ENCODE measurements at regions not wholly inside any gene's neighbourhood (a gene's known extent, or its start where the extent isn't known, plus 50 kb on each side); places are given as distances from the start of the nearest gene placed in this dataset.

DNA sequence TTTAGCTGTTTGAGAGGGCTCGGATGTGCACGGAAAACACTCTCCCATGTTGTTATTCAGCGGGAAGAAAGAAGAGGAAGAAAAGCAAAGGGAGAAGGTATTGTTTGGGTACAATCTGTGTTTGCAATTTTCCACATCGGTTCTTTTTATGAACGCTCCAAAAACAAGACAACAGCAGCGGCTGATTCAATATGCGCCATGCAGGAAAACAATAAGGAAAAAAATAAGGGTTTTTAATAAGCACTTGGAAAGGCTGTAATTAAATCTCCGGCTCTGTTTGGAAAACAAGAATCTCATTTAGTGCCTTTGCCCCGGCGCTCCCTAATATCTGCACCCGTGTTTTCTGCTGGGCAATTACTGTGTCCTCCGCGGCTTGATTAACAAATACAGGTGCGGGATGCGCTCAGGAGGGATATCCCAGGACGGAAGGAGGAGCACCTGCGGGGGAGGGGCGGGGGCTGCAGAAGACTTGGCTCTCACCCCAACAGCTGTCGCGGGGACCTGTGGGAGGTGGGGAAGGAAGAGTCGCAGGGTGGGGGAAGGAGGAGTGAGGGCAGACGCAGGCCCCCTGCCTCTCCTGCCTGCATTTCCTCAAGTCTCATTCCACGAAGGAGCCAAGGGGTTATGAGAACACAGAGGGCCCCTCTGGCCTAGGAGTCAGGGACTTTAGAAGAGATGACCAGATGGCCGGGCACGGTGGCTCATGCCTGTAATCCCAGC is 181.5 kb upstream of the PODXL start:
- DNase-seq (ENCODE audit: low read depth, low spot score): no peak

DNA sequence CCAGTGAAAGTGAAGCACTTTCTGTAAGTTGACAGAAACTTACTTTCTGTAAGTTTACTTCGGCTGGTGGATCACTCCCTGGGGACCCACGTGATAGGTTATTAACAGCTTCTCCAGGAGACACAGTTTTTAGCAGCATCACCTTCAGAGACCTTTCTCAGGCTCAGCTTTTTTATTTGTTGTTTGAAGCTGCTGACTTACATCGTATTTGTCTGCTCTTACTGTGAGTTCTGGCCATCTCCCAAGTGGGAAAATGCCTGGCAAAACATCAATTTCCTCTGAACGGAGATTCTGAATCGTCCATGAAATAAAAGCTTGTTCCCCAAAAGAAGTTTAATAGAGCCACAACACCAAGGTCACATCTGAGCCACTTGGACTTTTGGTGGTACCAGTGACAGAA is 178.7 kb upstream of the PODXL start:
- no peak for DNase-seq (ENCODE audit: low read depth, low spot score)

DNA sequence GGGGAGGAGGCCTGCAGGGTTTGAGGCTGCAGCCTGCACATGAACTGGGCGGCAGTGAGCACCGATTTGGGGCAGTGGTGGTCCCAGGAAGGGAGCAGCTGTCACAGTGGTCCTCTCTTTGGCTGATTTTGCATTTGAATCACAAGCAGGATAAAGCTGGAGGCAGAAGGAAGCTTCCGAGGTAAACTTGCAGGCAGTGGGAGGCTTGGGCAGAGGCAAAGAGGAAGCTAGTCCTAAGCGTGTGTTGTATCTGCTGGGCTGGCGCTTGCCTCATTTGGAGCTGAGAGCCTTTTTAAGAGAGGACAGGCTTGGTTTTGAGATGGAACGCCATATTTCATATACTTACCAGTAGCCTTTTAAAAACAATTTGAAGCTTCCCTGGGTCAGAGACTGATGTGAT is 177.2 kb upstream of the PODXL start:
- DNase-seq (ENCODE audit: low read depth, low spot score): no peak

DNA sequence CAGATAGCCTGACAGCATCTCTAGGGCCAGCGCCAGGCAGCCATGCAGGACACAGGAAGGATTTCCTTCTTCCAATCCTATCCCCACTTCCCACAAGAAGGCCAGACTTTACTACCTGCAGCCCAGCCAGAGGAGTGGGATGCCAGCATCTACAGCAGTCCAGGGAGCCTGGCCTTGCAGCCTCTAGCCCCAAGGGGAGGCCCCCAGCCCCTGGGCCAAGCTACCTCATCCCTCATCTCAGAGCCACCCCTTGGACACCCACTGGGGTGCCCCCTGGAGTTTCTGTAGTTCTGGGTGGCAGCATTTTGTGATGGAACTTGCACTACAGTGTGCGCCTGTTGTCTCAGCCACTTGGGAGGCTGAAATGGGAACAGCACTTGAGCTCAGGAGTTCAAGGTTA is 170.8 kb upstream of the PODXL start:
- no peak for DNase-seq (ENCODE audit: low read depth, low spot score)

DNA sequence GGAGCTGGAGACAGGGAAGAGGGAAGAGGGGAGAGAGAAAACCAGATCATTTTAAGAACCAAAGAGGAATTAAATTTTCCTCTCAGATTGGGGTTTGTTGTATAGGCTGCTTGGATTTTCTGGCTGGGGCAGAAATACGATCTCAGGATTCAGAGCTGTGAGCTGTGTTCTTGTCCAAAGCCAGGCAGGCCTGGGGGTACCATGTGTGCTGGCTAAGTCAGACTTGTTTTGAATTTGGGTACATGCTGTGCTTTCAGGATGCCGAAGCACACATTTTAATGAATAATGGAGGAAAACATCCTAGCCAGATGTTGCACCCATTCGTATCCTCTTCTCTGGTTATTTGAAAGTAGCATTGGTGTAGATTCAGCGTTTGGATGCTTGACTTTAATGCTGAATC is 170.3 kb upstream of the PODXL start:
- no peak for DNase-seq (ENCODE audit: low read depth, low spot score)

DNA sequence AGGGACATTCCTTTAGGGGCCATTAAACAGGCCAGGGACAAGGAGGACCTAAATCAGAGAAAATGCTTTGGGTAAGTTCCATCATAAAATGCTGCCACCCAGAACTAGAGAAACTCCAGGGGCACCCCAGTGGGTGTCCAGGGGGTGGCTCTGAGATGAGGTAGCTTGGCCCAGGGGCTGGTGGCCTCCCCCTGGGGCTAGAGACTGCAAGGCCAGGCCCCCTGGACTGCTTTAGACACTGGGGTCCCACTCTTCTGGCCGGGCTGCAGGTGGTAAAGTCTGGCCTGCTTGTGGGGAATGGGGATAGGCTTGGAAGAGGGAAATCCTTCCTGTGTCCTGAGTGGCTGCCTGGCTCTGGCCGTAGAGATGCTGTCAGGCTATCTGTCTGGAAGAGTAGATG is 169.6 kb upstream of the PODXL start:
- no peak for DNase-seq (ENCODE audit: low read depth, low spot score)

DNA sequence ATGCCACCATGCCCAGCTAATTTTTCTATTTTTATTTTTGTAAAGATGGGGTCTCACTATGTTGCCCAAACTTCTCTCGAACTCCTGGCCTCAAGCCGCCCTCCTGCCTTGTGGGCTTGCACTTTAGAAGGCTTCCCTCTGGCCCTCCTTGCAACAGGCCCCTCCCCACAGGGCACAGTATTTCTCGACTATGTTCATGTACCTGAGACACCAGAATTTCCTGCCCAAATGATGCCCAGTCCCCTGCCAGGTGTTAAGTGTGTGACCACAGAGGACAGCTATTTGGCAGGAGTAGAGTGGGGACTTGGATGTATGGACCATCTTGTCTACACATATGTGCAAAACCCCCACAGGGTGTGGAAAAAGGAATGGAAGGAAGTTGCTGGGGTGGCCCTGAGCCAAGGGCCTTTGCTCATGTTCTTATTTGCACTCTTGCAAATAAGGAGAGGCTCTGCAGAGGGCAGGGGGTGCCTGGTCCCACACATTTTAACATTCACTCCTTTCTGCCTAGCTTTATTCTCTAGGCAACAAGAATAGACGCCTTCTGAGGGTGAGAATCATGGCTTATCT is 168.4 kb upstream of the PODXL start:
- no peak for DNase-seq (ENCODE audit: low read depth, low spot score)

DNA sequence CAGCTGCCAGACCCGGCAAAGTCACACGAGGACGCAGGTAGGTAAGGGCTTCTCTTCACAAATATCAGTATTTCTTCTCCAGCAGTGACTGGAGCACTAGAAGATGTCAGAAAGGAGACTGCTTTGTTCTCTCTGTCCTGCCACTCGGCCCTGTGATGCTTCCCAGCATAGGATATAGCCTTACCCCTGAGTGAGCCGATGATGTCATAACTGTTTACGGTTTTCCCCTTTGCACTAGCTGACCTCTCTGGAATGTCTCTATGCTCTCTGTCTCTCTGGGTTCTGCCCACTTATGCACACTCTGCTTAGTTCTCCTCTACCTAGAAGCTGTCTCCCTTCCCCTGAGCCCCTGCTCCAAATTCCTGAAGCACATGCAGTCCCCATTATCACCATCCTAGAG is 167.5 kb upstream of the PODXL start:
- DNase-seq (ENCODE audit: low read depth, low spot score): no peak

DNA sequence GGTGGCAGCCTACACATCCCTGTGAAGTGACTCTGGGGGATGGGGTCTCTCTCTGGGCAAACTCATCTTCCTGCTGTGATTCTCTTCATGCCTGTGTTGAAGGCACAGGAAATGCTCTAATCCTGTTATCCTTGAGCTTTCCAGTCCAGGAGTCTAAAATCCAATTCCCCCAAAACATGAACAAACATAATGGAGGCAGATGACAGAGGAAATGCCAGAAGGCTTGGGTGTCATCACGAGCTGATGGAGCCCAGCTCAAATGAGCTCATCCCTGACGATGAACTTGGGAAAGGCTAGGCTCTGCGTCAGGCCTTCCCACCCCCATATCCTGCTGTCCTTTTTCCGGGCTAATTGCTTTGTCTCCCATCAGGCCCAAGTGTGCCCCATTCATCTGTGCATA is 165.9 kb upstream of the PODXL start:
- no peak for DNase-seq (ENCODE audit: low read depth, low spot score)

DNA sequence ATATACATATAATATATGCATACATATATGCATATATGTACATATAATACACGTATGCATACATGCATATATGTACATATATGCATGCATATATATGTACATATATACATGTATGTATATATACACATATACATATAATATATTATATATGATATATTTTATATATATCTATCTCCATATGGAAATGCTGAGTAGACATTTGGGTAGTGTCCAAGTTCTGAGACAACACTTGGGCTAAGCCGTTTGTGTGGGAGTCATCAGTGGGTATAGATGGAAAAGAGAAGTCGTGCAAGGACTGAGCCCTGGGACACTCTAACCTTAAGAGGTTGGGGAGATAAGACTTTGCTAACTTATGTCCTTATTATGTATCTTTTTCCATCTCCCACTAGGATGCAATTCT is 165.2 kb upstream of the PODXL start:
- no peak for DNase-seq (ENCODE audit: low read depth, low spot score)

DNA sequence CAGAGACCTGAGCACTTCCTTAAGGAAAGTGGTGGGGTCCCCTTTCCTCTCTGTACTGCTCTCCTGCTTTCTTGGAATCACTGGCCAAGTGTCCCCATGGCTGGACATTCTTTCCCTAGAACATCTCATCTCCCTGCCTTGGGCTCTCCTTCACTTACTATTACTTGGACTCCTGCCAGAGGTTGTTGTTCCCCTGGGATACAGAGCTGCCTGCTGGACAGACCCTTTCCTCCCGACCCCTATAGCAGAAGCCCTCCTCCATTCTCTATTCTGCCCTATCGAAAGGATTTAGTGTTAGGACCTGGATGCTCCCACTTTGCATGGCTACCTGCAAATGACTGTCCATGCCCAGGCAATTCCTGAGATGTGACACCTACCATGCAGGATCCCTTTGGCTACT is 164.3 kb upstream of the PODXL start:
- no peak for DNase-seq (ENCODE audit: low read depth, low spot score)

DNA sequence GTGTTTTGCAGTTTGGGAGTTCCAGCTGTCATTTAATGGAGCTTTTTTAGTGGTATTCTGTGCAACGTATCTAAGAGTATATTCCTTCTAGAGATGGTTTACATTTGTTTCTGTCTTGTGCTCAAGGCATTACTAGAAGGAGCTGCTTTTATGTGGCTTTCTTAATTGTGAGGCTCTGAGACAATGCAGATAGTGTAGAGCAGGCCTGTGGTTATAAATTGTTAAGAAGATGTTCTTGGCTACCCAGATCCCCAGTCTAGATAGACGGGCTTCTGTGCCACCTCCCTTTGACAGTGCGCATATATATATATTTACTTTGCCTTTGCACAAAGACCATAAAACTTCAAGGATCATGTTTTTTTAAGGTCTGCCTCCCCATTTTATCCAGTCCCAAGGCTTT is 160.8 kb upstream of the PODXL start:
- no peak for DNase-seq (ENCODE audit: low read depth, low spot score)

DNA sequence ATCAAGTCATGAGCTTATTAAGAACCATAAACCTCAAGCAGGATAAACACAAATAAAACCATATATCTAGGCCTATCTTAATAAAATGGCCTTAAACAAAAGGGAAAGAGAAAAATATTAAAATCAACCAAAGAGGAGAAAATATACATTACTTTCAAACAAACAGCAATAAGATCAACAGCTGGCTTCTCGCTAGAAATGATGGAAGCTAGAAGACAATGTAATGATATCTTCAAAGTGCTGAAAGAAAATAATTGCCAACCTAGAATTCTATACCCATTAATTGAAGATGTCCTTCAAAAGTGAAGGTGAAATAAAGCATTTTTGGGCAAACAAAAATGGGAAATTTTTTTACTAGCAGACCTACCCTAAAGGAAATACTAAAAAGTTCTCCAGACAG is 142.9 kb upstream of the PODXL start:
- DNase-seq (ENCODE audit: low read depth, low spot score): no peak

DNA sequence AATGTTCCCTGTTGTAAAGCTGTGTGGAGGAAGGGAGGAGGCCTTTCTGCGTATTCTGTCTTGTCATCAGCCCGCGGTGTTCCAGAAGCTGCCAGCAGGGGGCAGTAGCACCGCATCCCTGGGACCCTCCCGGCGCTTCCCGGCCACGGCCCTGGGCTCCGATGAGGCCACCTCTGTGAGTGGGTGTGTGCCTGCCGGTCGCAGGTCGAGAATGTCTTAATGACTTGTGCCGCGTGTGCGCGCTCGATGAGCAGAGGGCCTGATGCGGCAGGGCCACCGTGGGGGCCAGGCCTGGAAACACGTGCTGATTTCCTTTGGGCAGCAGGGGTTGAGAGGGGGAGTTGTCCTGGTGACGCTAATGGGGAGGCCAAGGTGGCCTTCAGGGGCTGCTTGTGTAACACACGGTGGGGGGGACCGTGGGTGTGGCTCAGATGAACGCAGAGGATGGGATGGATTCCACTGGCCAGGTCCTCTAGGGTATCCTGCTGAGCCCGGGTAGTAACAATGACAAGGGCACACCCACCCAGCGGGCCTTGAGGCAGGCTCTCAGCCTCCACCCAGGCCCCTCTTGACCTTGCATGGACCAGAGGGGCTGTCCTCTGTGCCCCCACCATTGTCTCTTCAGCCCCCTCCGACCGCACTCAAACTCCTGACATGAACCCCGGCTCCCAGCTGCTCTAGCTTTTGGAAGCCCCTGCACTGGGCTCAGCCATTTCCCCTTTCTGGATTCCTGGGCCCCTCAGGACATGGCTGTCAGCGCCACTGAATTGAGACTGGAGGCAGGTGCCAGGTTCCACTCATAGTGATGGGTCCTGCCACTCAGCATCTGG is 135.9 kb upstream of the PODXL start:
- DNase-seq (ENCODE audit: low read depth, low spot score): no peak

DNA sequence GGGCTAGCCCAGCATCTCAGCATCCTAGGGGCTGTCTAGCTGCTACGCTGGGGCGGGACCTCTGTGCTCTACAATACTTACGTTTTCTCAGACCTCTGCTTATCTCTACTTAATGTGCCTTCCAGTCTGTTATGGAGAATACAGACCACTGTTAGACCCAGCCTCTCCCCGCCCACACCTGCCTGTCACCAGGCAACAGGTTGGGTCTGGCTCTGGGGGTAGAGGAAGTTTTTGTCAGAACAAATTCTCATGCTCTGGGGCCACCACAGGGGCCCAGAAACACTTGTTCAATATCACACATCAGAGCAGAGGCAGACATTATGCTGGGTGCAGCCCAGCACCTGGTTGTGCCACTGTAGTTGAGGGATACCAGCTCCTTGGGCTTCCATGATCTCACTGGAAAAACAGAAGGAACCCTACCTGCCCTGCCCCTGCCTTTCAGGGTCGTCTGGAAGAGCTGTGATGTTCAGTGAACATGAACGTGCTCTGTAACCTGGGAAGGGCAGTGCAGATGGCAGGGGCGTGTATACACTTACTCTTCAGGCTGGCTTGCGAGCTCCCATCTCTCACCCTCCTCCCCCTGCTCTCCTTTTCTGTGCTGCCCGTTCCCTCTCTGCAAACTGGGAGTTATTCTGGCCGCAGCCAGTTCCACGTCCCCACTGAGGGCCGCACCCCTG is 135.2 kb upstream of the PODXL start:
- no peak for DNase-seq (ENCODE audit: low read depth, low spot score)

DNA sequence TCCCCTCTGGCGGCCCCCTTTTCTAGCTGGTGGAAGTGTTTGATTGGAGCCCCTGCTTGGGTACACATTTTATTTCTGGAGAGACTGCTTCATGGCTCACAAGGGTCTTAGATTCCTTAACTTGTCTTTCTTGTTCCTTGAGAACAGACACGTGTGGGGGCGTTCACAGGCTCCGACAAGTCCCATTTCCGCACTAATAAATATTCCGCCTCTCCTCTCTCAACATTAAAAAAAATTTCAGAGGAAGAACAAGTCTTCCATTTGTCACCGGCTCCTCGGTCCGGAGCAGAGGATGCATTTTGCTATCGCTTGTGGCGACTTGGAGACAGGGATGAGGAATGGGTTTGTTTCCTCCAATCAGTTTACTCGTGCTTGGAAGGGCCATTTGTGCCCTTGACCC is 134.0 kb upstream of the PODXL start:
- DNase-seq (ENCODE audit: low read depth, low spot score): no peak

DNA sequence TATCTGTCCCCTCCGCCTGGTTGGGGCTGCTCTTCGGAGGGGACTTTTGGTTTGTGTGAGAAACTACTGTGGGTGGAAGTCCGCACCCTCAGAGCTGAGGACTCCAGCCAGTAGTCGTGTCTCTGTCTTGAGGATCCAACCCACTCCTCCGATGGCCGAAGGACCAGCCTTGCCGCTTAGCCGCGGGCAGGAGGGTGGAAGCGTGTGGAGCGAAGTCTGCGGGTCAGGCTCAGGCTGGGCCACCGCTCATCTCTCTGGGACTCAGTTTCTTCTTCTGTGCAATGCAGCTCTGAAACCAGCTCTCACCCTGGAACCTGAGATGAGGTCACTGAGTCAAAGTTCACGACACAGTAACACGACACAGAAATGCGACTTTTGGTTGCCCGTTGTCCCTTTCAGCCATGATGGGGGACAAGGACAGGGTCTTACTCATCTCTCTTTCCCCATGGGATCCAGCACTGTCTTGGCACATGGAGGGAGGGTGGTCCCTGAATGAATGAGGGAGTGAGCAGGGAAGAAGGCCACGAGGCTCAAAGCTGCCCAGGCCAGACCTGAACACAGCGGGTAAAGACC is 133.3 kb upstream of the PODXL start:
- no peak for DNase-seq (ENCODE audit: low read depth, low spot score)

DNA sequence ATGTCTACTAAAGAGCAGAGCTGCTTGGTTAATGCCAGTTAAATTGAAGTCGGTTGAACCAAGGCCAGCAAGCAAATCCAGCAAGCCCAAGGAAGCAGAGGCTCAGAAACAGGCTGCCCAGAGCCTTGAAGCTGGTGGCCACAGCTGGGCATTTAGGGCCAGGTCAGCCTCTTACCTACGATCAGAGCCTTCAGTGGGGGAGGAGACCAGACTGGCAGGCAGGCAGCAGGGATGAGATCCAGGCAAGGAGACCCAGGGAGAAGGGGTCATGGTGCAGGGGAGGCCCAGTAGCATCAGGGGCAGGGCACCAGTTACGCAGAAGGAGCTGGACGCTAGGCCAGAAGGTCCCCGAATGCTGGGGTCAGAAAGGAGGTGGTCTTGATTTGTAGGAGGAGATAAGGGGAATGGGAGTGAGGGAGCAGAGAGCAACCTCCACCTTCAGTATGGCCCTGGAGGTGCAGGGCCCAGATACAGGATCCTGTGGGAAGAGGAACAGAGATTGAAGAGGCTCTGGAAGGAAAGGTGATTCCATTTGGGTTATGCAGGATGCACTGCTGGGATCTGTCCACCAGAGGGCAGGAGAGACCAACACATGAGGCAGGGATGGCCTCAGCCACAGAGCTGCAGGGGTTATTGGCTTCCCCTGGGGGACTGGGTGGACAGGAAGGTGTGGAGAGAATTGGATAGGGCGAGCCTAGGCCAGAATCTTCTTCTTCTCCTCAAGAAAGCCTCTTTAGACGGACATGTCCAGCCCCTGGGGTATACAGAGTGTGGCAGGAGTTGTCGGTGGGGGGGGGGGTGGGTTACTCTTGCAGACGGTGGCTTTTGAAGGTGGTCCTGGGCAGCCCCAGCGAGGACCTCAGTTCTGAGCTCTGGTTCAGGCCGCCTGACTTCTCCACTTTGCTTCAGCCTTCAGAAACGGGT is 132.6 kb upstream of the PODXL start:
- DNase-seq (ENCODE audit: low read depth, low spot score): no peak

DNA sequence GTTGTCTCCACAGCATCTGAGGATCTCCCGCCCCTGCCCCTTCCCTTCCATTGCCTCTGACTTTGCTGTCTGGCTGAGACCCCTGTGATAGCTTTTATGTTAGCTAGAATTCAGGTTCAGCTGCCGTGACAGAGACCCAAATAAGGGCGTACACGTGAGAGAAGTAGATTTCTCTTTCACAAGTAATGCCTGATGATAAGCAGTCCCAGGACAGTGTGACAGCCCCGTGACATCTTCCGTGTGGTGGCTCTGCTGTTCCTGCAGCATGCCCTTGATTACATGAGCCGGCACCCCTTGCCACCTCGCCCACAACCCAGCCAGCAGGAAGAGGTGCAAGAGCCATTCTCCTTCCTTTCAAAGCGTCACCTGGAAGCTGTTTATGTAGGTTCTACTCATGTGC is 130.9 kb upstream of the PODXL start:
- DNase-seq (ENCODE audit: low read depth, low spot score): no peak

DNA sequence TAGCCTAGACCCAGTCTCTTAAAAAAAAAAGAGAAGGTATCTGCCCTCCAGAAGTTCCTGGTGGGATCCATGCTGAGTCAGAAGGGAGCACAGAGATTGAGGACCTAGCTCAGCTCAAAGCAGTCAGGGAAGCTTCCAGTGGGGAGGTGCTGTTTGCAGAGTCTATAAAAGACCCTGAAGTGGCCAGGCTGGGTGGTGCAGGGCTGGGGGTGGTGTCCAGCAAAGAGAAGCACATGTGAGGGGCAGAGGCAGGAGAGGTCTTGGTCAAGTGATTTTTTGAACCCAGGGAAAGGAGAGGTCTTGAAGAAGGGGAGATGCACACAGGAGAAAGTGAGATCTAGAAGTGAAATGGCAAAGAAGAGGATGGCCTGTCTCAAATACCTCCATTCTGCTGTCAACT is 130.4 kb upstream of the PODXL start:
- DNase-seq (ENCODE audit: low read depth, low spot score): no peak

All from pulmonary artery endothelial cell (primary cell).